Renal pelvis (tissue), 1 donor: ENCODE measurements at regions not wholly inside any gene's neighbourhood (a gene's known extent, or its start where the extent isn't known, plus 50 kb on each side); places are given as distances from the start of the nearest gene placed in this dataset.
A peak's percentile ranks its signal among the peaks of the same experiment; 100 is the strongest.
"Not testable (repeated sequence)": the region's sequence is repeated elsewhere in the genome, so short reads cannot be mapped to it uniquely, and the experiment has no call there.

ENCODE experiments used
- DNase-seq: peaks from one replicate; pipeline ENCODE4 v3.0.0-alpha.2; 2013

DNA sequence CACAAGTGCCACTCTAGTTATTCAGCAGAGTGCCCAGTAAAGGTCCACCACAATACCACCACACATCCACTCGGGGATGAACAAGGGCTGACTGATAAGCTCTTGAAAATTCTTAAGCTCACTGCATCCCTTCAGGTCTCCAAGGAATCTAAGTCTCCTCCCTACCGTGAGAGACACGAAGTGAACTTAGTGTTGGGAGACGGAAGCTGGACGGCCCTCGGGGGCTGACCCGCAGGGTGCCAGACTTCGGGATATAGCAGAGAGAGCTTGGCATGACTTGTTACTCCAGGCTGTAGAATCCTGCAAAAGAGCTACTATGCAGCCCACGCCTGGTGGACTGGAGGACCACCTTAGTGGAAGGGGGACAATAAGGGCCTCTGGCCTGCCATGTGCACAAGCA, 75.1 kb downstream of the LYZL1 start:
- DNase-seq: not testable (repeated sequence)

GRCh38 chr10:29366206-29366605, 77.3 kb downstream of the LYZL1 start:
- not testable (repeated sequence) for DNase-seq

- DNase-seq: no peak
Observed at GRCh38 chr10:29369419-29369818, 80.5 kb downstream of the LYZL1 start.

GRCh38 chr10:29370097-29371092, 81.5 kb downstream of the LYZL1 start:
- DNase-seq: no peak

GRCh38 chr10:29372920-29373319, 84.0 kb downstream of the LYZL1 start:
- DNase-seq: no peak

DNA sequence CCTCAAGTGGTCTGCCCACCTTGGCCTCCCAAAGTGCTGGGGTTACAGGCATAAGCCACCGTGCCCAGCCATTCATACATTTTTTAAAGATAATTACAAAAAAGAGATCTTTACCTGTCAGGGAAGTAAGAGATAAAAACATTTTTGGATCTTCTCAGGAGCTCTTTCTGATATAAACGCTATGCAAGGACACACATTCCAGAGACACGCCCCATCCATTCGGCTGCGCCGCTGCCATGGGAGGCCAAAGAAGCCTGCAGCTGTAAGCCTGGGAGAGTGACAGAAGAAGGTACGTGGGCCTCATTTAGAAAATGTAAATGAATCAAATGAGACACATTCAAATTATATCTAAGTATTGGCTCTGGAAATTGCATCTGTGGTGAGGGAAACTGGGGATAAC, 85.3 kb downstream of the LYZL1 start:
- no peak for DNase-seq

DNA sequence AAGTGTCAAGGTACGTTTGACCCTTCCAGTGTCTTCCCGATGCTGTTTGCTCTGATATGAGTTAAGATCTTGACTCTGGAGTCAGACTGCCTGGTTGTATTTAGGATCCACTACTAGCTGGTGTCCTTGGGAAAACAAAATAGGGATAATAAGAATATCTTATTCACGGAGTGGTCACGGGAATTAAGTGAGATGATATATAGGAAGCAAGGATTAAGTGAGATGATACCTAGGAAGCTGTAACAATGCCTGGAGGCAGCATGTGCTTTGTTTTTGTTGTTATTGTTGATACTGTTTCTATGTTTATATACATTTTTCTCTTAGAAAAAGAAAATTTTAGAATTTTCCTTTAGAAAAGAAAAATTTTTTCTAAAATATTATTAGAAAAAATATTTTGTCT, 87.0 kb downstream of the LYZL1 start:
- DNase-seq: no peak

DNA sequence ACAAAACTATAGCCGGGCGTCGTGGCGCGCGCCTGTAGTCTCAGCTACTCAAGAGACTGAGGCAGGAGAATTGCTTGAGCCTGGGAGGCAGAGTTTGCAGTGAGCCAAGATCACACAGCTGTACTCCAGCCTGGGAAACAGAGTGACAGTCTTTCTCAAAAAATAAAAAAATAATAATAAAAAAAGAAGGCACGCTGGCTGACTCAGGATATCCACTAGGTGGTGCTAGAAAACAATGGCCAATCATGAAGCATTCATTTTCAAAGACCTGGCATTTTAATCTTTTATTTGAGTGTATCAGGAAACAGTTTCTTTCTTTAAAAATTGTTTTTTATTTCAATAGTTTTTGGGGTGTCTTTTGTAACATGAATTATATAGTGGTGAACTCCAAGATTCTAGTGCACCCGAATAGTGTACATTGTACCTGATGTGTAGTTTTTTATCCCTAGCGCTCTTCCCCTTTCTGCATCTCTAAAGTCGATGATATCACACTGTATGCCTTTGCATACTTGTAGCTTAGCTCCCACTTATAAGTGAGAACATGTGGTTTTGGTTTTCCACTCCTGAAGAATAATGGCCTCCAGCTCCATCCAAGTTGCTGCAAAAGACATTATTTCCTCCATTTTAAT, 88.6 kb downstream of the LYZL1 start:
- no peak for DNase-seq

GRCh38 chr10:29378106-29378505, 89.2 kb downstream of the LYZL1 start:
- no peak for DNase-seq

- DNase-seq: no peak
Observed at GRCh38 chr10:29379208-29379607, 90.3 kb downstream of the LYZL1 start.

DNA sequence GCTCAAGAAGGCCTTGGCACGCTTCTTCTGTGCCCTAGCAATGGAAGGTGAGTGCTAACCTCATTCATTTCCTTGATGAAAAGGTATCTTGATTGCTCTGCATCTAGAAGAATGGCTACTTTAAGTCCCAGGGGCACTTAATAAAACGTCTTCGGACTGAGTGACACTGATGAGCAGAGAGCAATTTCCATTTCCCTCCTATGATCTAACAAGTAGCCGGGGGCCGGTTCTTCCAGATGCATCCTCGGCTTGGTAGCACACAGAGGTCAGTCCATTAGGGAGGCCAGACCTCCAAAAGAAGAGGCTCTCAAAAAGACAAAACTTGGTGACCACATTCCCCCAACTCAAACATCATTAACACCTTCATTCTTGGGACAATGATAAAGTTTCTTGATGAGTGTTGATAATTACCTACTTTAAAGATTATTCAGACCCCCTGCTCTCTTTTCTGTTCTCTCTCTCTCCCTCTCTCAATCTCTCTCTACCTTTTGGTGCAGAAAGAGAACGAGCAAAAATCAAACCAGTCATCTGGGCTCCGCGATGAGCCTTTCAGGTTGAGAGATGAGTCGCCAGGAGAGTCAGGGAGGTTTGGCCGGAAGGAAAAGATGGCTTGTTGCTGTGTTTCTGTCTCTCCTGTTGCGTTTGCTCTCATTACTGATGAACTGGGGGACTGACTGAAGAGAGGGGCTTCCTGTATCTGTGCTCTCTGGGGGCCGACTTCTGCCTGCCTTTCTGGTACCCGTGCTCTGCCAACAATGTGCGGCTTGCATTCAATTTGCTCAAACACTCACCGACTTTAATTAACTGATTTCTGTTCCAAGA, 91.1 kb downstream of the LYZL1 start:
- DNase-seq: not testable (repeated sequence)

GRCh38 chr10:29380599-29381511, 92.0 kb downstream of the LYZL1 start:
- peak; percentile 59 for DNase-seq

GRCh38 chr10:29386342-29386999, 97.6 kb downstream of the LYZL1 start:
- no peak for DNase-seq

GRCh38 chr10:29387269-29387668, 98.4 kb downstream of the LYZL1 start:
- DNase-seq: no peak

DNA sequence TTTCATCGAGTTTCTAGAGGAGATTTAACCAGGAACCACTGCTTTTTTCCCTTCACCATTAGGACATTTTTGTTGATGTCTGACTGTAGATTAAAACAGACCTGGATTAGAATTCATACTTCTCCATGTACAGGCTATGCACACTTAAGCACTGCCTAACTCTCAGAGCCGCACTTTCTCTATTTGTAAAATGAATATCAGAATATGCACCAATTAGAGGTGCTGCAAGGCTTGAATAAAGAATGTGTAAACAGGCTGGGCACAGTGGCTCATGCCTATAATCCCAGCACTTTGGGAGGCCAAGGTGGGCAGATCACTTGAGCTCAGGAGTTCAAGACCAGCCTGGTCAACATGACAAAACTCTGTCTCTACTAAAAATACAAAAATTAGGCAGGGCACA, 99.2 kb downstream of the LYZL1 start:
- not testable (repeated sequence) for DNase-seq

GRCh38 chr10:29389493-29389892, 100.6 kb downstream of the LYZL1 start:
- no peak for DNase-seq

DNA sequence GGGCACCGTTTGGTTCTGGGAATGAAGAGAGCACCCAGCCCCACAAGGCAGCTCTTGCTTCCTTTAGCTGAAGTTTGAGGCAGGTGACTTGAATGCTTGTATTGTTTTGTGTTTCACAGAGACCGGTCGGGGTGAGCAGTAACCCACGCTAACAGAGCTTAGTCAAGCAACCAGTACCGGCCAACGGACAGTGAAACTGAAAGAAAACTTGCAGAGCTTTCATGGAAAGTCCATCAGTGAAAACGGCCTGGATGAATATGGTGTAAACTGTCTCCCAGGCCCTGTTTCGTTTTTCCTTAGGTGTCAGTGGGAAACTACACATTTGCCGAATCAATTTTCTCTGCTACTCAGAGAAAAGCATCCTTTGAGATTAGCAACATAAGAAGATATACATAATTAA, 101.1 kb downstream of the LYZL1 start:
- DNase-seq: no peak

- no peak for DNase-seq
Observed at GRCh38 chr10:29392376-29393021, 103.6 kb downstream of the LYZL1 start.

DNA sequence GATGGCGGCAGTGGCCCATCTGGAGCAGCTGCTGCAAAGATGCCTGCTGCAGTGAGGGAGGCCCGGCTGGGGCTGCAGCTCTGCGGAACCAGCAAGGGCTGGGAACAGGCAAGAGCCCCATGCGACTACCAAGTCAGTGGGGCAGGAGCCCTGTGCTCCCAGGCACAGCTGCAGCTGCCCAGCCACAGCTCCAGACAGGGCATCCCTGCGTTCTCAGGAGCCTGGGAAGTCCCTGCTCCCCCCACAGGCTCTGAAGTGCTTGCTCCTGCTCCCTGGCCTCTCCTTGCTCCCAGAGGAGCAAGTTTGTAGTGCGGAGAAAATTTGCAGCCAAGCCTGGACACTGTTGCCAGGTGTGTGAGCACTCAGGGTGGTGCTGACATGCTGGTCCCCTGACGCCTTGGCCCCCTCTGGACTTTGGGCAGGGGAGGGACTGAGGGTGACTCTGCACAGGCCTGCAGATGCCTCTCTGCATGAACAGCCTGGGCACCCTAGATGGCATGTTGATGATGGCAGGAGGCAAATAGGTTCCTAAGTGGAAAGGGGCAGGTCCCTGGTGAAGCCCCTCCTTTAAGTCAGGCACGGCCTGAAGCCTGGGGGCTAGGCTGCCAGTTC, 105.6 kb downstream of the LYZL1 start:
- DNase-seq: no peak

GRCh38 chr10:29395409-29395808, 106.5 kb downstream of the LYZL1 start:
- no peak for DNase-seq
